ENCODE measurements at regions not wholly inside any gene's neighbourhood (a gene's known extent, or its start where the extent isn't known, plus 50 kb on each side); places are given as distances from the start of the nearest gene placed in this dataset.
"Not testable (repeated sequence)": the region's sequence is repeated elsewhere in the genome, so short reads cannot be mapped to it uniquely, and the experiment has no call there.

DNA sequence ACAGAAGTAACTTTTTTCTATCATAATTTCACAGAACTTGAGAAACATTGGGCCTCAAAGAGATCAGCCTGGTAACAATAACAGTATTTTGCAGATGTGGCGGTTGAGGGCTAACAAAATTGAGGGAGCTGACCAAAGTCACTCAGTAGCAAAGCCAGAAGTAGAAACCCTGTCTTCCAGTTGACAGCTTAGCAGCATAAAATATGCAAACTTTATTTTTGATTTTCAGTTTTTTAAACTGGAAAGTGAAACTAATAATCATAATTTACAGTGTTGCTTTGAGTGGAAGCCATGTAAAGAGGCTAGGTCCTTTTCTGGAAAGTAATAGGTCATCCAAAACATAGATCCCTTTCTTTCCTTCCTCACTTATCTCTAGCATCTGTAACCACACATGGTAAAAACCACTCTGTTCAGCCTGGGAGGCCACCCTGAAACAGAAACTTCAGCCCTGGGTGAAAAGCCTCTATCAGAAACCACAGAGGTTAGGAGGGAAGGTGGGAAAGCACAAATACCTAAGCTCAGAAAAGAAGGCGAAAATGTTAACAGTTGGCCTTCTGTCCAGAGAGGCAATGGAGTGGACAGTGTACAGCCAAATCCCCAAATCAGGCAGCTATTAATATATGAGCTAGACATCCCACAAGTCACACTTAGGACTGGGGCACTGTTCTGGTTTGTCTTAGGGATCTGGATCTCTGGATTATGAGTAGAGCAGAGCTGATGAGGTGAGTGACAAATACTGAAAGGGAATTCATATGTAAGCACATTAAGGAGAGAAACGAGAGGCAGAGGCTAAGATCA lies 61.1 kb upstream of the ARSJ start:
- H3K4me3 Mint-ChIP-seq = no peak overlapping the region
- TF ChIP-seq, protein P1, sequence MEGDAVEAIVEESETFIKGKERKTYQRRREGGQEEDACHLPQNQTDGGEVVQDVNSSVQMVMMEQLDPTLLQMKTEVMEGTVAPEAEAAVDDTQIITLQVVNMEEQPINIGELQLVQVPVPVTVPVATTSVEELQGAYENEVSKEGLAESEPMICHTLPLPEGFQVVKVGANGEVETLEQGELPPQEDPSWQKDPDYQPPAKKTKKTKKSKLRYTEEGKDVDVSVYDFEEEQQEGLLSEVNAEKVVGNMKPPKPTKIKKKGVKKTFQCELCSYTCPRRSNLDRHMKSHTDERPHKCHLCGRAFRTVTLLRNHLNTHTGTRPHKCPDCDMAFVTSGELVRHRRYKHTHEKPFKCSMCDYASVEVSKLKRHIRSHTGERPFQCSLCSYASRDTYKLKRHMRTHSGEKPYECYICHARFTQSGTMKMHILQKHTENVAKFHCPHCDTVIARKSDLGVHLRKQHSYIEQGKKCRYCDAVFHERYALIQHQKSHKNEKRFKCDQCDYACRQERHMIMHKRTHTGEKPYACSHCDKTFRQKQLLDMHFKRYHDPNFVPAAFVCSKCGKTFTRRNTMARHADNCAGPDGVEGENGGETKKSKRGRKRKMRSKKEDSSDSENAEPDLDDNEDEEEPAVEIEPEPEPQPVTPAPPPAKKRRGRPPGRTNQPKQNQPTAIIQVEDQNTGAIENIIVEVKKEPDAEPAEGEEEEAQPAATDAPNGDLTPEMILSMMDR (IDR thresholded peaks at IDR 0.05; ENCODE audit: unreplicated experiment in 3 of 3) = no peak
- no peaks in the 10 kb centered on the region for H3K36me3 Mint-ChIP-seq (ENCODE audit: low read depth)
- H3K4me1 Mint-ChIP-seq = no peaks in the 10 kb centered on the region
- H3K9me3 Mint-ChIP-seq = no peaks in the 10 kb centered on the region
- H3K27ac Mint-ChIP-seq = no peak overlapping the region
- H3K27me3 Mint-ChIP-seq (ENCODE audit: low read depth) = no peaks in the 10 kb centered on the region

DNA sequence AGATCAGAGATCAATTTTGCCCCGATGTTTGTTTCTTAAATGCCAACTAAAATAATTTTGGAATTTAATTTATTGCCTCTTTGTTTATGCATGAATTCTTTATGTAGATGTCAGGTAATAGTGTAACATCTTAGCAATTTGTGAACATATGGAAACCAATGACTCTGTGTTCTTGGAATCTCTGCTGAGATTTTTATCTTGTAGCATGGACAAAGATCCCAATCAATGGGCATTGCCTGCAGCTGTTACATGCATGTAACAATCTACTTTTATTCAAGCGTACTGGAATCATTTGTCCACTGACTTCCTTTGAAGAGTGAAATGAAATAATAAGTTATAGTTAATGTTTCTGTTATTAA lies 61.6 kb upstream of the ARSJ start:
- Mint-ChIP-seq H3K27me3 (ENCODE audit: low read depth) (no peaks in the 10 kb centered on the region), H3K4me1 (no peaks in the 10 kb centered on the region), H3K9me3 (no peaks in the 10 kb centered on the region), H3K4me3 (no peak overlapping the region), H3K27ac (no peak overlapping the region), H3K36me3 (ENCODE audit: low read depth) (no peaks in the 10 kb centered on the region)
- TF ChIP-seq, protein P1 (IDR thresholded peaks at IDR 0.05; ENCODE audit: unreplicated experiment in 3 of 3) = no peak

DNA sequence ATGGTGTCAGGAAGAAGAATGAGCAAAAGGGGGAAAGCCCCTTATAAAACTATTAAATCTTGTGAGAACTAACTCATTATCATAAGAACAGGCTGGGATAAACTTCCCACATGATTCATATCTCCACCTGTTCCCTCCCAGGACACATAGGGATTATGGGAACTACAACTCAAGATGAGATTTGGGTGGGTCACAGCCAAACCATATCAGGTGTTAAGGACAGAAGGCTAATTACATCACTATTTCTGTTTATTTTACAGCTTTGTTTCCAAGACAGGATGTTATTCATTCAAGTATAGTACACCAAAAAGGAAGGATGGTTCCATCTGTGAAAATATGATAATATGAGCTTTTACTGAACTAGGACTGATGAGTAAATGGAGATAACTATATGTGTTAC lies 63.7 kb upstream of the ARSJ start:
- H3K27me3 Mint-ChIP-seq (ENCODE audit: low read depth) = peaks cover 3% of the 10 kb centered on the region
- no peak overlapping the region for H3K27ac Mint-ChIP-seq
- H3K36me3 Mint-ChIP-seq (ENCODE audit: low read depth) = no peaks in the 10 kb centered on the region
- TF ChIP-seq, protein P1 (IDR thresholded peaks at IDR 0.05; ENCODE audit: unreplicated experiment in 3 of 3) = no peak
- H3K4me3 Mint-ChIP-seq = no peak overlapping the region
- H3K4me1 Mint-ChIP-seq = no peaks in the 10 kb centered on the region
- H3K9me3 Mint-ChIP-seq = no peaks in the 10 kb centered on the region

DNA sequence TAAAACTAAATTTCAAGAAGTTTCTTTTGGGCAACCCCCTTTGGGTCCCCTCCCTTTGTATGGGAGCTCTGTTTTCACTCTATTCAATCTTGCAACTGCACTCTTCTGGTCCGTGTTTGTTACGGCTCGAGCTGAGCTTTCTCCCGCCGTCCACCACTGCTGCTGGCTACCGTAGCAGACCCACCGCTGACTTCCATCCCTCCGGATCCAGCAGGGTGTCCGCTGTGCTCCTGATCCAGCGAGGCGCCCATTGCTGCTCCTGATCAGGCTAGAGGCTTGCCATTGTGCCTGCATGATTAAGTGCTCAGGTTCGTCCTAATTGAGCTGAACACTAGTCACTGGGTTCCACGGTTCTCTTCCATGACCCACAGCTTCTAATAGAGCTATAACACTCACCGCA lies 64.9 kb upstream of the ARSJ start:
- H3K27me3 Mint-ChIP-seq (ENCODE audit: low read depth); H3K4me1 Mint-ChIP-seq; H3K9me3 Mint-ChIP-seq; H3K27ac Mint-ChIP-seq; H3K36me3 Mint-ChIP-seq (ENCODE audit: low read depth); H3K4me3 Mint-ChIP-seq: not testable (repeated sequence)

DNA sequence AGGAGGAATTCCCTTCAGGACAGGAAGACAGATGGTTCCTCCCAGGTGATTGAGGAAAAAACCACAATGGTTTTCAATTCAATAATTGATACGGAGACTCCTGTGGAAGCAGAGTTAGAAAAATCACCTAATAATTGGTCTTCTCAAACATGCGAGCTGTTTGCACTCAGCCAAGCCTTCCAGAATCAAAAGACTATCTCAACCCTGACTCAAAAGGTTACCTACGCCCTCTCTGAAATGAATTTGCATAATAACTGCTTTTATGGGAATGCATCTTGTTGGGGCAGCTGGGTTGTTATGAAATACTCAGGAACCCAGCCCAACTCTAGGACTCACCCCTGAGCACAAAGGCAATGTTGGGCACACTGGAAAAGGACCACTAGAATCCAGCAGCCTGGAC lies 66.9 kb upstream of the ARSJ start:
- Mint-ChIP-seq H3K27me3 (ENCODE audit: low read depth) (peaks cover 3% of the 10 kb centered on the region), H3K9me3 (no peaks in the 10 kb centered on the region), H3K27ac (no peak overlapping the region), H3K4me3 (no peak overlapping the region), H3K4me1 (no peaks in the 10 kb centered on the region), H3K36me3 (ENCODE audit: low read depth) (no peaks in the 10 kb centered on the region)
- TF ChIP-seq, protein P1 (IDR thresholded peaks at IDR 0.05; ENCODE audit: unreplicated experiment in 3 of 3) = no peak

DNA sequence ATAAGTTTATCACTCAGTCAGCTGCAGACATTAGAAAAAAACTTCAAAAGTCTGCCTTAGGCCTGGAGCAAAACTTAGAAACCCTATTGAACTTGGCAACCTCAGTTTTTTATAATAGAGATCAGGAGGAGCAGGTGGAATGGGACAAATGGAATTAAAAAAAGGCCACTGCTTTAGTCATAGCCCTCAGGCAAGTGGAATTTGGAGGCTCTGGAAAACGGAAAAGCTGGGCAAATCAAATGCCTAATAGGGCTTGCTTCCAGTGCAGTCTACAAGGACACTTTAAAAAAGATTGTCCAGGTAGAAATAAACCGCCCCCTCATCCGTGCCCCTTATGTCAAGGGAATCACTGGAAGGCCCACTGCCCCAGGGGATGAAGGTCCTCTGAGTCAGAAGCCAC lies 68.7 kb upstream of the ARSJ start:
- H3K9me3 Mint-ChIP-seq; H3K4me1 Mint-ChIP-seq; H3K27ac Mint-ChIP-seq; H3K36me3 Mint-ChIP-seq (ENCODE audit: low read depth); H3K27me3 Mint-ChIP-seq (ENCODE audit: low read depth); H3K4me3 Mint-ChIP-seq: not testable (repeated sequence)

DNA sequence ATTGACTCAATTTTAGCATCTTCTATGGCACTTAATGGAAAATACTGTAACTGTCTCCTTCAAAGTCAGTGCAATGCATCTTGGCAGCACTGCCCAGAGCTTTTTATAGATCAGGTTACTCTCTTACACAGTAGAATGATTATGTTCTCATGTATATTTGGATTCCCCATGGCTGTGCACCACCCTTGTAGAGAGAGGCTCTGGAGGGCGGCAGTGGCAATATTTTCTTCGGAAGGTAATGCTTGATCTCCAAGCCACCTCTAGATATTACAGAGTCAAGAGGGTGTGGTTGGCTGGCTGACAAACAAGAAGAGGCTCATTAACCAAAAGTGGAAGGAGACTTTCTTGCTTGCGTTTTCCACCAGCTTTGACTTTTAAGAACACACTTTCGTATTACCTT lies 72.8 kb upstream of the ARSJ start:
- Mint-ChIP-seq H3K36me3 (ENCODE audit: low read depth) (no peaks in the 10 kb centered on the region), H3K4me3 (no peak overlapping the region), H3K9me3 (peaks cover 20% of the 10 kb centered on the region), H3K27ac (no peak overlapping the region), H3K27me3 (ENCODE audit: low read depth) (peaks cover 3% of the 10 kb centered on the region), H3K4me1 (no peaks in the 10 kb centered on the region)
- TF ChIP-seq, protein P1 (IDR thresholded peaks at IDR 0.05; ENCODE audit: unreplicated experiment in 3 of 3) = no peak
